Keratinocyte (primary cell): ENCODE measurements at regions not wholly inside any gene's neighbourhood (a gene's known extent, or its start where the extent isn't known, plus 50 kb on each side); places are given as distances from the start of the nearest gene placed in this dataset.

Source experiments
- DNase-seq: peaks from one replicate; pipeline ENCODE4 v3.0.0-alpha.2; 2011; ENCODE audit warnings: low read depth, missing footprints, low spot score
- FAIRE-seq: peaks from 2 replicates; lab custom pipeline; 2011; peaks lifted over from hg19 to GRCh38; lab: Jason Lieb, UNC
- H2AFZ ChIP-seq: 2 replicates; pipeline ENCODE4 v1.6.0; 2012; ENCODE audit warnings: low read length, control low read depth, inconsistent platforms; ENCODE audit not compliant: control insufficient read depth
- H3K27ac ChIP-seq: 2 replicates; pipeline ENCODE4 v1.5.1; 2011; ENCODE audit warnings: low read length; ENCODE audit not compliant: control insufficient read depth, insufficient read depth
- H3K27me3 ChIP-seq: 3 replicates; pipeline ENCODE4 v1.6.0; 2011; ENCODE audit warnings: low read length; ENCODE audit not compliant: control insufficient read depth, insufficient read depth; ENCODE audit errors: extremely low read depth
- H3K36me3 ChIP-seq, 2 experiments: 2 replicates in 1 of 2; 3 replicates in 1 of 2; pipeline ENCODE4 v1.5.1; 2011; ENCODE audit warnings: low read length in 2 of 2, mild to moderate bottlenecking in 1 of 2; ENCODE audit not compliant: control insufficient read depth in 2 of 2, insufficient read depth in 2 of 2; ENCODE audit errors: extremely low read depth in 1 of 2
- H3K4me1 ChIP-seq: 3 replicates; pipeline ENCODE4 v1.5.1; 2011; ENCODE audit warnings: low read length; ENCODE audit not compliant: control insufficient read depth, insufficient read depth; ENCODE audit errors: extremely low read depth
- H3K4me2 ChIP-seq: 3 replicates; pipeline ENCODE4 v1.6.0; 2011; ENCODE audit warnings: low read depth, low read length; ENCODE audit not compliant: control insufficient read depth, insufficient read depth; ENCODE audit errors: extremely low read depth
- H3K4me3 ChIP-seq, 3 experiments: fragments of 200-600 bp in 1 of 3; sonication (generic) in 1 of 3; 2 replicates in 2 of 3; 3 replicates in 1 of 3; pipeline ENCODE4 v1.5.1; 2011 to 2016; ENCODE audit warnings: low read length in 3 of 3, mild to moderate bottlenecking in 3 of 3, control low read depth in 2 of 3, inconsistent platforms in 1 of 3, low read depth in 1 of 3, mixed read lengths in 1 of 3, mixed run types in 1 of 3, moderate library complexity in 1 of 3; ENCODE audit not compliant: control insufficient read depth in 2 of 3, insufficient read depth in 2 of 3; ENCODE audit errors: extremely low read depth in 1 of 3
- H3K79me2 ChIP-seq: 2 replicates; pipeline ENCODE4 v1.6.0; 2012; ENCODE audit warnings: low read length; ENCODE audit not compliant: control insufficient read depth, insufficient read depth
- H3K9ac ChIP-seq: 3 replicates; pipeline ENCODE4 v1.6.0; 2011; ENCODE audit warnings: low read length; ENCODE audit not compliant: control insufficient read depth, insufficient read depth; ENCODE audit errors: extremely low read depth
- H3K9me1 ChIP-seq: 3 replicates; pipeline ENCODE4 v1.6.0; 2011; ENCODE audit warnings: low read length; ENCODE audit not compliant: control insufficient read depth, insufficient read depth; ENCODE audit errors: extremely low read depth
- H3K9me3 ChIP-seq: 2 replicates; pipeline ENCODE4 v1.5.1; 2012; ENCODE audit warnings: low read depth, low read length; ENCODE audit not compliant: control insufficient read depth
- H4K20me1 ChIP-seq: 3 replicates; pipeline ENCODE4 v1.6.0; 2011; ENCODE audit warnings: low read length; ENCODE audit not compliant: control insufficient read depth, insufficient read depth; ENCODE audit errors: extremely low read depth
- CTCF ChIP-seq, 3 experiments: IDR thresholded peaks in 1 of 3; conservative IDR thresholded peaks in 1 of 3; optimal IDR thresholded peaks in 1 of 3; 2 replicates in 2 of 3; 3 replicates in 1 of 3; pipeline versions ENCODE3 to v1.5.1; 2011; ENCODE audit warnings: low read length in 3 of 3, mild to moderate bottlenecking in 3 of 3, moderate library complexity in 2 of 3, control low read depth in 1 of 3, inconsistent platforms in 1 of 3; ENCODE audit not compliant: insufficient read depth in 2 of 3; ENCODE audit errors: extremely low read depth in 1 of 3
- EZH2 ChIP-seq: IDR thresholded peaks from one replicate; pipeline ENCODE4 v1.6.1; 2012; ENCODE audit warnings: inconsistent platforms, mild to moderate bottlenecking, low read length, moderate library complexity
- dilution Hi-C: fragments of 300-500 bp; cut with MboI; formaldehyde crosslinking; loops from one replicate; pipeline ENCODE4 v1.7.0; 2020; ENCODE audit warnings: low sequenced_read_pairs; ENCODE audit not compliant: extremely low pct_ligation_motif_present

- H4K20me1 ChIP-seq, result no peaks in the 10 kb centered on the region
- H3K79me2 ChIP-seq, result no peaks in the 10 kb centered on the region
- TF ChIP-seq CTCF (optimal IDR thresholded peaks at IDR 0.05 in 1 of 3, IDR thresholded peaks at IDR 0.05 in 1 of 3, conservative IDR thresholded peaks at IDR 0.05 in 1 of 3; ENCODE audit: extremely low read depth in 1 of 3, insufficient read depth in 2 of 3, low read length in 3 of 3) (no peak), EZH2 (no peak)
- no peaks in the 10 kb centered on the region for H3K9me3 ChIP-seq
- H3K4me1 ChIP-seq, result peaks cover 8% of the 10 kb centered on the region
- H3K4me3 ChIP-seq, result no peak overlapping the region
- H3K9me1 ChIP-seq, result no peaks in the 10 kb centered on the region
- dilution Hi-C loops, result no loop called here
- H3K27me3 ChIP-seq, result no peaks in the 10 kb centered on the region
- FAIRE-seq (no peak), DNase-seq (peak; percentile 5)
- H3K4me2 ChIP-seq, result no peak overlapping the region
- H2AFZ ChIP-seq, result no peak overlapping the region
- H3K36me3 ChIP-seq, result no peaks in the 10 kb centered on the region
- H3K9ac ChIP-seq, result no peak overlapping the region
- no peak overlapping the region for H3K27ac ChIP-seq
Measured at GRCh38 chr6:74366634-74367033, 670.6 kb downstream of the CD109 start.

GRCh38 chr6:74362391-74362790 is 666.4 kb downstream of the CD109 start:
- no peaks in the 10 kb centered on the region for H3K27me3 ChIP-seq
- no peak overlapping the region for H3K9ac ChIP-seq
- no peak overlapping the region for H2AFZ ChIP-seq
- peaks cover 8% of the 10 kb centered on the region for H3K4me1 ChIP-seq
- dilution Hi-C loops, result no loop called here
- DNase-seq (no peak), FAIRE-seq (no peak)
- H3K4me3 ChIP-seq, result no peak overlapping the region
- H4K20me1 ChIP-seq, result no peaks in the 10 kb centered on the region
- no peaks in the 10 kb centered on the region for H3K36me3 ChIP-seq
- H3K9me3 ChIP-seq, result no peaks in the 10 kb centered on the region
- no peak overlapping the region for H3K4me2 ChIP-seq
- no peaks in the 10 kb centered on the region for H3K9me1 ChIP-seq
- H3K27ac ChIP-seq, result no peak overlapping the region
- no peaks in the 10 kb centered on the region for H3K79me2 ChIP-seq
- TF ChIP-seq EZH2 (no peak), CTCF (optimal IDR thresholded peaks at IDR 0.05 in 1 of 3, IDR thresholded peaks at IDR 0.05 in 1 of 3, conservative IDR thresholded peaks at IDR 0.05 in 1 of 3; ENCODE audit: extremely low read depth in 1 of 3, insufficient read depth in 2 of 3, low read length in 3 of 3) (no peak)
